ENCODE measurements at regions not wholly inside any gene's neighbourhood (a gene's known extent, or its start where the extent isn't known, plus 50 kb on each side); places are given as distances from the start of the nearest gene placed in this dataset.

DNA sequence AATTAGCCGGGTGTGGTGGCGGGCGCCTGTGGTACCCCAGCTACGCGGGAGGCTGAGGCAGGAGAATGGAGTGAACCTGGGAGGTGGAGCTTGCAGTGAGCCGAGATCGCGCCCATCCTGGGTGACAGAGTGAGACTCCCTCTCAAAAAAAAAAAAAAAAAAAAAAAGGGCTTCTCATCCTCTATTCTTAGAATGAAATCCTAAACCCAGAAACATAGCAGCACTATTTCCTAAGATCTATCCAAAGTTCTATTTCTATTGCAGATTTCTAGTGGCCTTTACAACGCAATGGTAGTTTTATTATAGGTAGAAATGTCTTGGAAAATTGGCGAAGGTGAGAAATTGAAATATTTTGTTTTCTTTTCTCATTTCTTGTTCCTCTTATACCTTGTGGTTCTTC, 501.0 kb upstream of the SETBP1 start:
- TF ChIP-seq, protein P1, sequence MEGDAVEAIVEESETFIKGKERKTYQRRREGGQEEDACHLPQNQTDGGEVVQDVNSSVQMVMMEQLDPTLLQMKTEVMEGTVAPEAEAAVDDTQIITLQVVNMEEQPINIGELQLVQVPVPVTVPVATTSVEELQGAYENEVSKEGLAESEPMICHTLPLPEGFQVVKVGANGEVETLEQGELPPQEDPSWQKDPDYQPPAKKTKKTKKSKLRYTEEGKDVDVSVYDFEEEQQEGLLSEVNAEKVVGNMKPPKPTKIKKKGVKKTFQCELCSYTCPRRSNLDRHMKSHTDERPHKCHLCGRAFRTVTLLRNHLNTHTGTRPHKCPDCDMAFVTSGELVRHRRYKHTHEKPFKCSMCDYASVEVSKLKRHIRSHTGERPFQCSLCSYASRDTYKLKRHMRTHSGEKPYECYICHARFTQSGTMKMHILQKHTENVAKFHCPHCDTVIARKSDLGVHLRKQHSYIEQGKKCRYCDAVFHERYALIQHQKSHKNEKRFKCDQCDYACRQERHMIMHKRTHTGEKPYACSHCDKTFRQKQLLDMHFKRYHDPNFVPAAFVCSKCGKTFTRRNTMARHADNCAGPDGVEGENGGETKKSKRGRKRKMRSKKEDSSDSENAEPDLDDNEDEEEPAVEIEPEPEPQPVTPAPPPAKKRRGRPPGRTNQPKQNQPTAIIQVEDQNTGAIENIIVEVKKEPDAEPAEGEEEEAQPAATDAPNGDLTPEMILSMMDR (IDR thresholded peaks at IDR 0.05) = no peak
- TF ChIP-seq POLR2A (IDR thresholded peaks at IDR 0.05) = no peak
